H1 (cell line): ENCODE measurements at regions not wholly inside any gene's neighbourhood (a gene's known extent, or its start where the extent isn't known, plus 50 kb on each side); places are given as distances from the start of the nearest gene placed in this dataset.

ENCODE experiments used
- CTCF ChIA-PET: fragments of 300-600 bp; sonication (Branson Sonifier 250); formaldehyde crosslinking; loops from one replicate; lab custom pipeline; 2021; ENCODE audit not compliant: partially characterized antibody; lab: Charles Lee
- POLR2A ChIA-PET: fragments of 300-600 bp; sonication (Branson Sonifier 250); formaldehyde crosslinking; loops from one replicate; lab custom pipeline; 2021; ENCODE audit warnings: inconsistent platforms; ENCODE audit not compliant: partially characterized antibody; lab: Charles Lee
- DNase-seq, 2 experiments: peaks; one replicate each; pipeline versions ENCODE4 v3.0.0 to v3.0.0-alpha.2; 2010 to 2022; ENCODE audit warnings: low spot score in 2 of 2, low read depth in 1 of 2, mixed read lengths in 1 of 2
- FAIRE-seq: peaks from 2 replicates; lab custom pipeline; 2011; peaks lifted over from hg19 to GRCh38; lab: Jason Lieb, UNC
- H2AFZ ChIP-seq: 2 replicates; pipeline ENCODE4 v1.8.1; 2012; ENCODE audit warnings: low read length, inconsistent platforms
- H2AK5ac ChIP-seq: 2 replicates; pipeline ENCODE4 v1.6.1; 2013; ENCODE audit warnings: low read depth, low read length
- H2BK120ac ChIP-seq: replicated peaks from 2 replicates; pipeline ENCODE3; 2013; ENCODE audit warnings: low read depth, low read length, inconsistent platforms
- H2BK12ac ChIP-seq: 2 replicates; pipeline ENCODE4 v1.6.1; 2013; ENCODE audit warnings: low read depth, low read length
- H2BK15ac ChIP-seq: 2 replicates; pipeline ENCODE4 v1.6.1; 2013; ENCODE audit warnings: low read length
- H2BK20ac ChIP-seq: 2 replicates; pipeline ENCODE4 v1.6.1; 2013; ENCODE audit warnings: low read length
- H2BK5ac ChIP-seq: 2 replicates; pipeline ENCODE4 v1.6.1; 2013; ENCODE audit warnings: low read depth, low read length
- H3K14ac ChIP-seq: 2 replicates; pipeline ENCODE4 v1.6.1; 2013; ENCODE audit warnings: inconsistent platforms; ENCODE audit not compliant: insufficient read length
- H3K18ac ChIP-seq: 2 replicates; pipeline ENCODE4 v1.6.1; 2013; ENCODE audit warnings: low read length; ENCODE audit errors: extremely low read depth
- H3K23ac ChIP-seq: 2 replicates; pipeline ENCODE4 v1.6.1; 2013; ENCODE audit warnings: inconsistent platforms; ENCODE audit not compliant: insufficient read length
- H3K23me2 ChIP-seq: 2 replicates; pipeline ENCODE4 v1.6.1; 2013; ENCODE audit warnings: low read depth, low read length
- H3K27ac ChIP-seq: 2 replicates; pipeline ENCODE4 v1.6.1; 2011; ENCODE audit warnings: low read depth, low read length, inconsistent platforms
- H3K27me3 ChIP-seq, 4 experiments: replicated peaks in 1 of 4; 1 replicate in 1 of 4; 2 replicates in 3 of 4; pipeline versions ENCODE4 v1.6.1 to v1.8.1; 2011 to 2013; ENCODE audit warnings: low read length in 3 of 4, mild to moderate bottlenecking in 3 of 4, inconsistent platforms in 2 of 4, mixed read lengths in 2 of 4, moderate library complexity in 1 of 4; ENCODE audit not compliant: control insufficient read depth in 3 of 4, insufficient read depth in 3 of 4; ENCODE audit errors: extremely low read depth in 1 of 4
- H3K36me3 ChIP-seq, 4 experiments: 2 replicates each; pipeline versions ENCODE4 v1.6.1 to v1.8.1; 2011 to 2013; ENCODE audit warnings: mild to moderate bottlenecking in 4 of 4, low read length in 3 of 4, moderate library complexity in 2 of 4, control low read depth in 1 of 4, inconsistent platforms in 1 of 4; ENCODE audit not compliant: insufficient read depth in 4 of 4, control insufficient read depth in 2 of 4
- H3K4ac ChIP-seq: replicated peaks from 2 replicates; pipeline ENCODE3; 2013; ENCODE audit warnings: low read length, low read depth, mixed read lengths, inconsistent platforms; ENCODE audit not compliant: insufficient read length
- H3K4me1 ChIP-seq, 4 experiments: replicated peaks in 1 of 4; 1 replicate in 1 of 4; 2 replicates in 3 of 4; pipeline versions ENCODE4 v1.6.1 to v1.8.1; 2011 to 2013; ENCODE audit warnings: low read length in 3 of 4, inconsistent platforms in 2 of 4, mixed read lengths in 1 of 4; ENCODE audit not compliant: insufficient read depth in 4 of 4, control insufficient read depth in 3 of 4
- H3K4me2 ChIP-seq, 2 experiments: 2 replicates each; pipeline versions ENCODE4 v1.6.1 to v1.8.1; 2011 to 2013; ENCODE audit warnings: low read depth in 2 of 2, low read length in 2 of 2, control low read depth in 1 of 2, inconsistent platforms in 1 of 2, mild to moderate bottlenecking in 1 of 2; ENCODE audit not compliant: insufficient read depth in 1 of 2
- H3K4me3 ChIP-seq, 4 experiments: fragments of 200-600, 300-600 bp in 1 of 4; sonication (generic), shearing (Covaris generic), sonication (Bioruptor Twin) in 1 of 4; 2 replicates each; pipeline versions ENCODE4 v1.5.1 to v1.8.1; 2011 to 2016; ENCODE audit warnings: low read length in 4 of 4, low read depth in 3 of 4, control low read depth in 2 of 4, inconsistent platforms in 2 of 4, mild to moderate bottlenecking in 2 of 4, mixed read lengths in 1 of 4, moderate library complexity in 1 of 4; ENCODE audit not compliant: insufficient read depth in 2 of 4; ENCODE audit errors: extremely low read depth in 1 of 4
- H3K56ac ChIP-seq: replicated peaks from 2 replicates; pipeline ENCODE3; 2013; ENCODE audit warnings: low read depth, mild to moderate bottlenecking, mixed read lengths, low read length, inconsistent platforms; ENCODE audit not compliant: insufficient read length
- H3K79me1 ChIP-seq: 2 replicates; pipeline ENCODE4 v1.6.1; 2013; ENCODE audit warnings: low read depth, low read length, control low read depth
- H3K79me2 ChIP-seq, 2 experiments: 2 replicates each; pipeline versions ENCODE4 v1.6.1 to v1.8.1; 2012 to 2013; ENCODE audit warnings: low read length in 2 of 2, mild to moderate bottlenecking in 2 of 2, inconsistent platforms in 1 of 2; ENCODE audit not compliant: insufficient read depth in 2 of 2, control insufficient read depth in 1 of 2
- H3K9ac ChIP-seq, 4 experiments: replicated peaks in 1 of 4; 1 replicate in 1 of 4; 2 replicates in 3 of 4; pipeline versions ENCODE4 v1.6.1 to v1.8.1; 2011 to 2013; ENCODE audit warnings: low read depth in 3 of 4, low read length in 3 of 4, control low read depth in 2 of 4, mild to moderate bottlenecking in 2 of 4, moderate library complexity in 2 of 4, inconsistent platforms in 1 of 4; ENCODE audit errors: extremely low read depth in 1 of 4
- H3K9me3 ChIP-seq, 2 experiments: 2 replicates each; pipeline versions ENCODE4 v1.6.1 to v1.8.1; 2012 to 2013; ENCODE audit warnings: mild to moderate bottlenecking in 2 of 2, moderate library complexity in 2 of 2, control low read depth in 1 of 2, inconsistent platforms in 1 of 2, low read depth in 1 of 2, low read length in 1 of 2, mixed read lengths in 1 of 2; ENCODE audit not compliant: insufficient read depth in 2 of 2
- H4K20me1 ChIP-seq, 2 experiments: replicated peaks in 1 of 2; 2 replicates each; pipeline versions ENCODE3 to v1.8.1; 2011 to 2013; ENCODE audit warnings: inconsistent platforms in 2 of 2, low read length in 2 of 2, mild to moderate bottlenecking in 1 of 2; ENCODE audit not compliant: insufficient read depth in 2 of 2, control insufficient read depth in 1 of 2
- H4K5ac ChIP-seq: 2 replicates; pipeline ENCODE4 v1.6.1; 2013; ENCODE audit warnings: low read length, low read depth, mixed read lengths, inconsistent platforms; ENCODE audit not compliant: insufficient read length
- H4K8ac ChIP-seq: 2 replicates; pipeline ENCODE4 v1.8.0; 2013; ENCODE audit warnings: mild to moderate bottlenecking, moderate library complexity, low read length, inconsistent platforms; ENCODE audit not compliant: insufficient read depth; ENCODE audit errors: extremely low read depth
- H4K91ac ChIP-seq: replicated peaks from 2 replicates; pipeline ENCODE3; 2013; ENCODE audit warnings: low read length, mixed read lengths, inconsistent platforms; ENCODE audit not compliant: insufficient read length
- ASH2L ChIP-seq: fragments of 200-600, 300-600 bp; sonication (generic); IDR thresholded peaks from one replicate; pipeline ENCODE4 v1.7.1; 2017; ENCODE audit warnings: low read length
- CREB1 ChIP-seq: IDR thresholded peaks from 2 replicates; pipeline ENCODE4 v1.6.1; 2012; ENCODE audit warnings: inconsistent platforms
- WGBS, 2 experiments: shearing (Covaris generic) in 1 of 2; methylation state at CpG; one replicate each; pipeline versions ENCODE4 v1.1.6 to v1.1.7; 2013 to 2015; ENCODE audit warnings: low lambda C conversion rate in 2 of 2, mixed read lengths in 2 of 2, inconsistent platforms in 1 of 2, low coverage in 1 of 2, missing lambda C conversion rate in 1 of 2; ENCODE audit not compliant: insufficient replicate concordance in 2 of 2, insufficient coverage in 1 of 2, insufficient read length in 1 of 2; ENCODE audit errors: extremely low coverage in 1 of 2, missing lambda C conversion rate in 1 of 2; 5-methylcytosine and 5-hydroxymethylcytosine counted together

- no peak for TF ChIP-seq CREB1
Measured at GRCh38 chrY:8495243-8495642, 842.0 kb upstream of the TSPY4 start (continued).

- Histone ChIP-seq H3K14ac (no peak overlapping the region), H2AFZ (no peak overlapping the region), H3K79me1 (no peaks in the 10 kb centered on the region), H3K36me3 (no peaks in the 10 kb centered on the region), H3K23me2 (no peaks in the 10 kb centered on the region), H2BK12ac (no peak overlapping the region), H3K9ac (no peak overlapping the region), H2BK20ac (no peak overlapping the region), H3K4me2 (no peak overlapping the region), H2AK5ac (no peak overlapping the region), H3K27ac (no peak overlapping the region), H3K56ac (no peak overlapping the region), H2BK120ac (no peak overlapping the region), H3K27me3 (no peaks in the 10 kb centered on the region), H4K8ac (no peak overlapping the region), H2BK5ac (no peak overlapping the region), H4K20me1 (no peaks in the 10 kb centered on the region), H3K9me3 (peaks cover 15 to 29% of the 10 kb centered on the region in 2 experiments; a peak in 2 of 4 replicates), H2BK15ac (no peak overlapping the region), H3K18ac (no peak overlapping the region), H3K4me3 (no peak overlapping the region), H4K5ac (no peak overlapping the region), H3K4me1 (no peaks in the 10 kb centered on the region), H3K4ac (no peak overlapping the region), H4K91ac (no peak overlapping the region), H3K23ac (no peak overlapping the region), H3K79me2 (no peaks in the 10 kb centered on the region)
- DNase-seq (no peak), FAIRE-seq (no peak)
- ChIA-PET POLR2A (no interaction called here), CTCF (no interaction called here)
- 75% methylated on average over 3 of the region's 3 CpGs; no CpG with 5 or more reads in 1 of the 2 experiments for WGBS, 2 experiments
- TF ChIP-seq ASH2L: no peak
Measured at GRCh38 chrY:8500888-8501287, 836.4 kb upstream of the TSPY4 start.
